ENCODE measurements at regions not wholly inside any gene's neighbourhood (a gene's known extent, or its start where the extent isn't known, plus 50 kb on each side); places are given as distances from the start of the nearest gene placed in this dataset.

GRCh38 chr4:156560701-156561100 is 410.9 kb downstream of the PDGFC start:
- POLR2A ChIA-PET, result no interaction called here
- H3K27me3 ChIP-seq (ENCODE audit: control insufficient read depth, insufficient read depth, low read length), result no peaks in the 10 kb centered on the region
- no peak for TF ChIP-seq CTCF (IDR thresholded peaks at IDR 0.05; ENCODE audit: insufficient read depth, low read depth, low read length)
- CTCF ChIA-PET, result no interaction called here
- H3K4me3 ChIP-seq (ENCODE audit: low read depth, low read length), result no peak overlapping the region
- no peak for DNase-seq (ENCODE audit: low read depth)
- no peaks in the 10 kb centered on the region for H3K36me3 ChIP-seq (ENCODE audit: control insufficient read depth, insufficient read depth, low read length)

GRCh38 chr4:156559346-156559745 is 412.3 kb downstream of the PDGFC start:
- H3K27me3 ChIP-seq (ENCODE audit: control insufficient read depth, insufficient read depth, low read length), result no peaks in the 10 kb centered on the region
- DNase-seq (ENCODE audit: low read depth), result no peak
- H3K36me3 ChIP-seq (ENCODE audit: control insufficient read depth, insufficient read depth, low read length), result no peaks in the 10 kb centered on the region
- POLR2A ChIA-PET, result no interaction called here
- no peak overlapping the region for H3K4me3 ChIP-seq (ENCODE audit: low read depth, low read length)
- no peak for TF ChIP-seq CTCF (IDR thresholded peaks at IDR 0.05; ENCODE audit: insufficient read depth, low read depth, low read length)
- CTCF ChIA-PET, result no interaction called here

- Histone ChIP-seq H3K27me3 (ENCODE audit: control insufficient read depth, insufficient read depth, low read length) (no peaks in the 10 kb centered on the region), H3K4me3 (ENCODE audit: low read depth, low read length) (no peak overlapping the region), H3K36me3 (ENCODE audit: control insufficient read depth, insufficient read depth, low read length) (no peaks in the 10 kb centered on the region)
- no peak for DNase-seq (ENCODE audit: low read depth)
- CTCF ChIA-PET, result interaction anchor here (1.4 kb wide), 1 partner anchor 9 kb away, joined by 3 read pairs; no protein-coding TSS in a partner anchor
- POLR2A ChIA-PET, result no interaction called here
- no peak for TF ChIP-seq CTCF (IDR thresholded peaks at IDR 0.05; ENCODE audit: insufficient read depth, low read depth, low read length)
Measured at GRCh38 chr4:156558373-156559025, 413.1 kb downstream of the PDGFC start.

GRCh38 chr4:156557920-156558319 is 413.7 kb downstream of the PDGFC start:
- no peak for TF ChIP-seq CTCF (IDR thresholded peaks at IDR 0.05; ENCODE audit: insufficient read depth, low read depth, low read length)
- ChIA-PET CTCF (interaction anchor here (1.4 kb wide), 1 partner anchor 9 kb away, joined by 3 read pairs; no protein-coding TSS in a partner anchor), POLR2A (no interaction called here)
- Histone ChIP-seq H3K27me3 (ENCODE audit: control insufficient read depth, insufficient read depth, low read length) (no peaks in the 10 kb centered on the region), H3K4me3 (ENCODE audit: low read depth, low read length) (no peak overlapping the region), H3K36me3 (ENCODE audit: control insufficient read depth, insufficient read depth, low read length) (no peaks in the 10 kb centered on the region)
- DNase-seq (ENCODE audit: low read depth), result no peak

GRCh38 chr4:156556336-156556735 is 415.3 kb downstream of the PDGFC start:
- Histone ChIP-seq H3K36me3 (ENCODE audit: control insufficient read depth, insufficient read depth, low read length) (no peaks in the 10 kb centered on the region), H3K4me3 (ENCODE audit: low read depth, low read length) (no peak overlapping the region), H3K27me3 (ENCODE audit: control insufficient read depth, insufficient read depth, low read length) (no peaks in the 10 kb centered on the region)
- DNase-seq (ENCODE audit: low read depth), result no peak
- ChIA-PET CTCF (no interaction called here), POLR2A (no interaction called here)
- TF ChIP-seq CTCF (IDR thresholded peaks at IDR 0.05; ENCODE audit: insufficient read depth, low read depth, low read length), result no peak

All from BJ (cell line).